HCT116 (cell line): ENCODE measurements at regions not wholly inside any gene's neighbourhood (a gene's known extent, or its start where the extent isn't known, plus 50 kb on each side); places are given as distances from the start of the nearest gene placed in this dataset.

ENCODE experiments used
- ATAC-seq: fragments of 200-7000 bp; cut with Tn5 transposase; 2 replicates; pipeline ENCODE4 v1.9.1; 2020; ENCODE audit warnings: mild to moderate bottlenecking, moderate library complexity
- BruUV-seq: library from RNA; stranded (reverse); fragments of 400-500 nt; replicated peaks from 2 replicates; lab custom pipeline; 2021; lab: Mats Ljungman, UMichigan
- CTCF ChIA-PET: fragments of 300-600 bp; sonication (Branson Sonifier 250); formaldehyde crosslinking; loops from one replicate; lab custom pipeline; 2021; ENCODE audit warnings: antibody characterized with exemption; lab: Charles Lee
- POLR2A ChIA-PET: fragments of 300-600, 350-600 bp; sonication (Branson Sonifier 250); formaldehyde crosslinking; loops from one replicate; lab custom pipeline; 2021; ENCODE audit warnings: antibody characterized with exemption; lab: Charles Lee
- RAD21 ChIA-PET, 2 experiments: fragments of 300-600 bp; sonication (Branson Sonifier 250); formaldehyde crosslinking; loops; one replicate each; lab custom pipeline; 2023; ENCODE audit warnings: low total read pairs in 2 of 2; ENCODE audit not compliant: uncharacterized antibody in 2 of 2, unreplicated experiment in 2 of 2, low non-redundant PET in 1 of 2; lab: Charles Lee
- DNase-seq: peaks from one replicate; pipeline ENCODE4 v3.0.0-alpha.2; 2010; ENCODE audit warnings: low read depth, low spot score
- H2AFZ ChIP-seq: fragments of 200-600 bp; shearing (Covaris generic), sonication (generic); 2 replicates; pipeline ENCODE4 v1.6.1; 2017; ENCODE audit warnings: low read depth, mixed run types, mixed read lengths, antibody characterized with exemption, low read length; ENCODE audit not compliant: poor library complexity, severe bottlenecking
- H3K27ac ChIP-seq: 2 replicates; pipeline ENCODE4 v1.5.1; 2012; ENCODE audit warnings: low read depth, low read length
- H3K27me3 ChIP-seq: fragments of 200-600 bp; sonication (generic); 2 replicates; pipeline ENCODE4 v1.6.1; 2016; ENCODE audit warnings: mixed run types, low read length, mixed read lengths; ENCODE audit not compliant: insufficient read depth
- H3K36me3 ChIP-seq, 2 experiments: fragments of 200-500 bp in 1 of 2; fragments of 200-600 bp in 1 of 2; sonication (Bioruptor generic) in 1 of 2; sonication (generic) in 1 of 2; 2 replicates each; pipeline versions ENCODE4 v1.5.1 to v1.6.1; 2014 to 2016; ENCODE audit warnings: low read length in 2 of 2, inconsistent platforms in 1 of 2, mixed read lengths in 1 of 2, mixed run types in 1 of 2; ENCODE audit not compliant: insufficient read depth in 2 of 2, control insufficient read depth in 1 of 2
- H3K4me1 ChIP-seq, 2 experiments: fragments of 200-600 bp in 1 of 2; sonication (generic) in 1 of 2; 2 replicates each; pipeline versions ENCODE4 v1.5.1 to v1.6.1; 2012 to 2017; ENCODE audit warnings: low read length in 2 of 2, inconsistent platforms in 1 of 2, mild to moderate bottlenecking in 1 of 2, mixed read lengths in 1 of 2, mixed run types in 1 of 2, moderate library complexity in 1 of 2; ENCODE audit not compliant: insufficient read depth in 2 of 2, control insufficient read depth in 1 of 2
- H3K4me2 ChIP-seq: fragments of 200-600 bp; sonication (generic); 2 replicates; pipeline ENCODE4 v1.6.1; 2017; ENCODE audit warnings: mixed run types, low read length, mixed read lengths
- H3K4me3 ChIP-seq, 2 experiments: fragments of 200-600 bp in 1 of 2; sonication (generic) in 1 of 2; replicated peaks in 1 of 2; 2 replicates each; pipeline ENCODE4 v1.5.1; 2011 to 2016; ENCODE audit warnings: low read length in 2 of 2, control low read depth in 1 of 2, low read depth in 1 of 2, mild to moderate bottlenecking in 1 of 2, mixed read lengths in 1 of 2, mixed run types in 1 of 2
- H3K79me2 ChIP-seq: fragments of 200-600 bp; sonication (generic); 2 replicates; pipeline ENCODE4 v1.6.1; 2017; ENCODE audit warnings: mild to moderate bottlenecking, mixed run types, low read length, moderate library complexity, mixed read lengths; ENCODE audit not compliant: insufficient read depth
- H3K9ac ChIP-seq: fragments of 200-600 bp; sonication (generic); 2 replicates; pipeline ENCODE4 v1.6.1; 2016; ENCODE audit warnings: low read length, mixed read lengths
- H3K9me2 ChIP-seq: fragments of 200-600 bp; sonication (generic), shearing (Covaris generic); 2 replicates; pipeline ENCODE4 v1.6.1; 2017; ENCODE audit warnings: mixed run types, mild to moderate bottlenecking, moderate library complexity; ENCODE audit not compliant: insufficient read depth
- H3K9me3 ChIP-seq, 2 experiments: fragments of 200-500 bp in 1 of 2; fragments of 200-600 bp in 1 of 2; sonication (Bioruptor generic) in 1 of 2; sonication (generic) in 1 of 2; 2 replicates each; pipeline ENCODE4 v1.6.1; 2014 to 2017; ENCODE audit warnings: low read length in 2 of 2, mixed read lengths in 2 of 2, inconsistent platforms in 1 of 2, low read depth in 1 of 2, mild to moderate bottlenecking in 1 of 2, mixed run types in 1 of 2, moderate library complexity in 1 of 2; ENCODE audit not compliant: control insufficient read depth in 1 of 2, insufficient read depth in 1 of 2
- H4K20me1 ChIP-seq: fragments of 200-600 bp; sonication (generic), shearing (Covaris generic); 2 replicates; pipeline ENCODE4 v1.6.1; 2017; ENCODE audit warnings: mixed run types, mild to moderate bottlenecking, moderate library complexity; ENCODE audit not compliant: insufficient read depth
- CBX3 ChIP-seq: IDR thresholded peaks from 2 replicates; pipeline ENCODE4 v1.6.1; 2012; ENCODE audit warnings: low read depth
- CEBPB ChIP-seq: IDR thresholded peaks from 2 replicates; pipeline ENCODE4 v1.6.1; 2012; ENCODE audit warnings: low read depth
- CTCF ChIP-seq, 3 experiments: fragments of 200-600 bp in 1 of 3; sonication (generic) in 1 of 3; IDR thresholded peaks in 2 of 3; conservative IDR thresholded peaks in 1 of 3; 2 replicates each; pipeline ENCODE4 v1.5.1; 2012 to 2017; ENCODE audit warnings: low read depth in 2 of 3, low read length in 2 of 3, antibody characterized with exemption in 1 of 3, borderline replicate concordance in 1 of 3, control low read depth in 1 of 3, mild to moderate bottlenecking in 1 of 3, mixed read lengths in 1 of 3, mixed run types in 1 of 3, moderate library complexity in 1 of 3; ENCODE audit not compliant: insufficient read depth in 1 of 3
- ELF1 ChIP-seq: IDR thresholded peaks from 2 replicates; pipeline ENCODE4 v1.6.1; 2012; ENCODE audit warnings: low read depth, borderline replicate concordance
- JUND ChIP-seq: IDR thresholded peaks from 2 replicates; pipeline ENCODE4 v1.6.1; 2012
- MAX ChIP-seq: IDR thresholded peaks from 2 replicates; pipeline ENCODE4 v1.6.1; 2012
- POLR2A ChIP-seq: IDR thresholded peaks from 2 replicates; pipeline ENCODE4 v1.7.0; 2011; ENCODE audit warnings: borderline replicate concordance; ENCODE audit not compliant: insufficient read depth, insufficient read length; ENCODE audit errors: extremely low read depth
- POLR2AphosphoS5 ChIP-seq: IDR thresholded peaks from 2 replicates; pipeline ENCODE4 v1.6.1; 2011; ENCODE audit warnings: mild to moderate bottlenecking, low read depth, low read length, moderate library complexity
- RAD21 ChIP-seq: IDR thresholded peaks from 2 replicates; pipeline ENCODE4 v1.6.1; 2012; ENCODE audit warnings: low read depth, mild to moderate bottlenecking
- SP1 ChIP-seq: IDR thresholded peaks from 2 replicates; pipeline ENCODE4 v1.6.1; 2012; ENCODE audit warnings: low read depth
- TCF7L2 ChIP-seq: IDR thresholded peaks from 2 replicates; pipeline ENCODE4 v1.7.0; 2011; ENCODE audit warnings: borderline replicate concordance, inconsistent platforms; ENCODE audit not compliant: insufficient read depth, insufficient read length; ENCODE audit errors: extremely low read depth
- YY1 ChIP-seq: IDR thresholded peaks from 2 replicates; pipeline ENCODE4 v1.6.1; 2011; ENCODE audit warnings: low read length, low read depth, moderate library complexity, mild to moderate bottlenecking; ENCODE audit not compliant: insufficient replicate concordance; ENCODE audit errors: extremely low read depth
- ZNF274 ChIP-seq: fragments of 200-500 bp; sonication (Bioruptor generic); IDR thresholded peaks from 2 replicates; pipeline ENCODE4 v1.6.1; 2014; ENCODE audit warnings: mild to moderate bottlenecking, low read depth, low read length, inconsistent platforms
- intact Hi-C: fragments of 100-400 bp; cut with micrococcal nuclease; formaldehyde crosslinking; loops from 2 replicates; pipeline ENCODE4 v1.10.0; 2022
- TF ChIP-seq, protein P1 (sequence below): IDR thresholded peaks from 2 replicates; pipeline ENCODE4 v1.6.1; 2012; ENCODE audit warnings: low read depth

- ATAC-seq, result peak; percentile 25; the same call in 1 of the 2 replicates
- intact Hi-C loops, result no loop called here
- POLR2A ChIA-PET, result no interaction called here
Measured at GRCh38 chr4:3858046-3858730, 92.0 kb downstream of the ADRA2C start.

More at GRCh38 chr4:3858046-3858730, 92.0 kb downstream of the ADRA2C start:
- H3K27me3 ChIP-seq, result peaks cover 52% of the 10 kb centered on the region
- DNase-seq, result no peak
- no peak overlapping the region for H3K9ac ChIP-seq
- CTCF ChIA-PET, result no interaction called here
- no peaks in the 10 kb centered on the region for H4K20me1 ChIP-seq
- TF ChIP-seq YY1 (no peak), POLR2AphosphoS5 (no peak), TCF7L2 (no peak), JUND (no peak), MAX (no peak), SP1 (no peak), ZNF274 (no peak), CEBPB (no peak), RAD21 (no peak), POLR2A (no peak), CTCF (IDR thresholded peaks at IDR 0.05 in 2 of 3, conservative IDR thresholded peaks at IDR 0.05 in 1 of 3; ENCODE audit: borderline replicate concordance in 1 of 3, insufficient read depth in 1 of 3, low read depth in 2 of 3, low read length in 2 of 3) (no peak), CBX3 (no peak), ELF1 (no peak)
- TF ChIP-seq, protein P1, sequence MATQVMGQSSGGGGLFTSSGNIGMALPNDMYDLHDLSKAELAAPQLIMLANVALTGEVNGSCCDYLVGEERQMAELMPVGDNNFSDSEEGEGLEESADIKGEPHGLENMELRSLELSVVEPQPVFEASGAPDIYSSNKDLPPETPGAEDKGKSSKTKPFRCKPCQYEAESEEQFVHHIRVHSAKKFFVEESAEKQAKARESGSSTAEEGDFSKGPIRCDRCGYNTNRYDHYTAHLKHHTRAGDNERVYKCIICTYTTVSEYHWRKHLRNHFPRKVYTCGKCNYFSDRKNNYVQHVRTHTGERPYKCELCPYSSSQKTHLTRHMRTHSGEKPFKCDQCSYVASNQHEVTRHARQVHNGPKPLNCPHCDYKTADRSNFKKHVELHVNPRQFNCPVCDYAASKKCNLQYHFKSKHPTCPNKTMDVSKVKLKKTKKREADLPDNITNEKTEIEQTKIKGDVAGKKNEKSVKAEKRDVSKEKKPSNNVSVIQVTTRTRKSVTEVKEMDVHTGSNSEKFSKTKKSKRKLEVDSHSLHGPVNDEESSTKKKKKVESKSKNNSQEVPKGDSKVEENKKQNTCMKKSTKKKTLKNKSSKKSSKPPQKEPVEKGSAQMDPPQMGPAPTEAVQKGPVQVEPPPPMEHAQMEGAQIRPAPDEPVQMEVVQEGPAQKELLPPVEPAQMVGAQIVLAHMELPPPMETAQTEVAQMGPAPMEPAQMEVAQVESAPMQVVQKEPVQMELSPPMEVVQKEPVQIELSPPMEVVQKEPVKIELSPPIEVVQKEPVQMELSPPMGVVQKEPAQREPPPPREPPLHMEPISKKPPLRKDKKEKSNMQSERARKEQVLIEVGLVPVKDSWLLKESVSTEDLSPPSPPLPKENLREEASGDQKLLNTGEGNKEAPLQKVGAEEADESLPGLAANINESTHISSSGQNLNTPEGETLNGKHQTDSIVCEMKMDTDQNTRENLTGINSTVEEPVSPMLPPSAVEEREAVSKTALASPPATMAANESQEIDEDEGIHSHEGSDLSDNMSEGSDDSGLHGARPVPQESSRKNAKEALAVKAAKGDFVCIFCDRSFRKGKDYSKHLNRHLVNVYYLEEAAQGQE, result no peak
- no peak overlapping the region for H3K27ac ChIP-seq
- no peak overlapping the region for H3K4me2 ChIP-seq
- no peak overlapping the region for H3K4me3 ChIP-seq
- RAD21 ChIA-PET, result no interaction called here
- H3K36me3 ChIP-seq, result no peaks in the 10 kb centered on the region
- no TSS peak for BruUV-seq
- no peaks in the 10 kb centered on the region for H3K9me2 ChIP-seq
- H3K9me3 ChIP-seq, result no peaks in the 10 kb centered on the region
- peaks cover 3 to 10% of the 10 kb centered on the region in 2 experiments; a peak in 2 of 4 replicates for H3K4me1 ChIP-seq
- H2AFZ ChIP-seq, result no peak overlapping the region
- H3K79me2 ChIP-seq, result no peaks in the 10 kb centered on the region
